Esophagus muscularis mucosa (tissue), 4 donors: ENCODE measurements at regions not wholly inside any gene's neighbourhood (a gene's known extent, or its start where the extent isn't known, plus 50 kb on each side); places are given as distances from the start of the nearest gene placed in this dataset.

Experiments used
- DNase-seq: peaks from one replicate; pipeline ENCODE4 v3.0.0-alpha.2; 2017; ENCODE audit errors: extremely low spot score
- H3K27ac ChIP-seq, 4 donors: fragments of 200-600 bp; sonication (generic); replicated peaks in 1 of 4; 1 replicate in 3 of 4; 2 replicates in 1 of 4; pipeline ENCODE4 v1.5.1; 2016 to 2019; ENCODE audit warnings: mild to moderate bottlenecking in 1 of 4
- H3K27me3 ChIP-seq, 4 donors: fragments of 200-600 bp; sonication (generic); one replicate each; pipeline versions ENCODE4 v1.5.1 to v1.6.0; 2016 to 2019
- H3K36me3 ChIP-seq, 4 donors: fragments of 200-600 bp; sonication (generic); one replicate each; pipeline ENCODE4 v1.5.1; 2016 to 2019
- H3K4me1 ChIP-seq, 4 donors: fragments of 200-600 bp; sonication (generic); one replicate each; pipeline ENCODE4 v1.5.1; 2016 to 2019
- H3K4me3 ChIP-seq, 4 donors: fragments of 200-600 bp; sonication (generic); 1 replicate in 2 of 4; 2 replicates in 2 of 4; pipeline ENCODE4 v1.5.1; 2016 to 2019; ENCODE audit warnings: mild to moderate bottlenecking in 4 of 4, moderate library complexity in 1 of 4
- H3K9me3 ChIP-seq, 4 donors: fragments of 200-600 bp; sonication (generic); 1 replicate in 3 of 4; 2 replicates in 1 of 4; pipeline ENCODE4 v1.5.1; 2016 to 2019
- EP300 ChIP-seq: sonication (generic); formaldehyde crosslinking; IDR thresholded peaks from one replicate; pipeline ENCODE4 v1.6.1; 2017; ENCODE audit warnings: antibody characterized with exemption
- POLR2A ChIP-seq: fragments of 450-650 bp; IDR thresholded peaks from one replicate; pipeline ENCODE4 v1.6.1; 2017; ENCODE audit warnings: antibody characterized with exemption, moderate library complexity, mild to moderate bottlenecking, low read depth
- POLR2AphosphoS5 ChIP-seq, 2 donors: sonication (generic); formaldehyde crosslinking; IDR thresholded peaks; one replicate each; pipeline ENCODE4 v1.6.1; 2017; ENCODE audit warnings: antibody characterized with exemption in 2 of 2
- WGBS: methylation state at CpG from one replicate; pipeline ENCODE4 v1.1.5; 2018; 5-methylcytosine and 5-hydroxymethylcytosine counted together
- intact Hi-C: fragments of 100-400 bp; cut with DNase I; formaldehyde crosslinking; loops from one replicate; pipeline ENCODE4 v1.15.1; 2023
- TF ChIP-seq, protein P1 (sequence below), 3 experiments: fragments of 200-600 bp in 2 of 3; fragments of 450-650 bp in 1 of 3; sonication (generic) in 2 of 3; IDR thresholded peaks; one replicate each; pipeline ENCODE4 v1.5.1; 2017 to 2019; ENCODE audit warnings: antibody characterized with exemption in 3 of 3, mild to moderate bottlenecking in 2 of 3, moderate library complexity in 1 of 3

DNA sequence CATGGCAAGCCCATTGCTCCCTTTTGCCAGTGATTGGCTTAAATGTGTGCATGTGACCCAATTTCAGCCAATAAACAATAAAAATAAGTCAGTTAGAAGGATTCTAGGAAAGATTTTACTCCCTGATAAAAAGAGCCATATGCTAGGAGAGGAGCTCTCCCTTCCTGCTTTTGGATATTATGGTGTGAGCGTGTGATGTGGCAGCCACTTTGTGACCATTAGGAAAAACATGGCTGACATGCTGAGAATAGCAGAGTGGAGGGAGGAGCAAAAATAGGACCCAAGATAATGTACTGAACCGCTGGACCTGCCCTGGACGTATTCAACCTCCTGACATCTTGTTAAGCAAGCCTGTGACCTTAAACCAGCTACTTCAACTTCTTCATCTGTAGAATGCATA lies 160.6 kb upstream of the MLN start:
- H3K27ac ChIP-seq: no peak overlapping the region
- peaks cover 0 to 21% (median 5%) of the 10 kb centered on the region in 4 donors for H3K9me3 ChIP-seq
- 91% methylated on average over 3 of the region's 3 CpGs for WGBS
- intact Hi-C loops: no loop called here
- no peaks in the 10 kb centered on the region for H3K36me3 ChIP-seq
- no peak overlapping the region for H3K4me3 ChIP-seq
- H3K4me1 ChIP-seq: no peaks in the 10 kb centered on the region
- no peak for TF ChIP-seq POLR2A
- TF ChIP-seq, protein P1, sequence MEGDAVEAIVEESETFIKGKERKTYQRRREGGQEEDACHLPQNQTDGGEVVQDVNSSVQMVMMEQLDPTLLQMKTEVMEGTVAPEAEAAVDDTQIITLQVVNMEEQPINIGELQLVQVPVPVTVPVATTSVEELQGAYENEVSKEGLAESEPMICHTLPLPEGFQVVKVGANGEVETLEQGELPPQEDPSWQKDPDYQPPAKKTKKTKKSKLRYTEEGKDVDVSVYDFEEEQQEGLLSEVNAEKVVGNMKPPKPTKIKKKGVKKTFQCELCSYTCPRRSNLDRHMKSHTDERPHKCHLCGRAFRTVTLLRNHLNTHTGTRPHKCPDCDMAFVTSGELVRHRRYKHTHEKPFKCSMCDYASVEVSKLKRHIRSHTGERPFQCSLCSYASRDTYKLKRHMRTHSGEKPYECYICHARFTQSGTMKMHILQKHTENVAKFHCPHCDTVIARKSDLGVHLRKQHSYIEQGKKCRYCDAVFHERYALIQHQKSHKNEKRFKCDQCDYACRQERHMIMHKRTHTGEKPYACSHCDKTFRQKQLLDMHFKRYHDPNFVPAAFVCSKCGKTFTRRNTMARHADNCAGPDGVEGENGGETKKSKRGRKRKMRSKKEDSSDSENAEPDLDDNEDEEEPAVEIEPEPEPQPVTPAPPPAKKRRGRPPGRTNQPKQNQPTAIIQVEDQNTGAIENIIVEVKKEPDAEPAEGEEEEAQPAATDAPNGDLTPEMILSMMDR (IDR thresholded peaks at IDR 0.05): no peak
- TF ChIP-seq EP300: no peak
- no peak for TF ChIP-seq POLR2AphosphoS5 (IDR thresholded peaks at IDR 0.05)
- DNase-seq: no peak
- H3K27me3 ChIP-seq: peaks cover 0 to 70% (median 0%) of the 10 kb centered on the region in 4 donors

DNA sequence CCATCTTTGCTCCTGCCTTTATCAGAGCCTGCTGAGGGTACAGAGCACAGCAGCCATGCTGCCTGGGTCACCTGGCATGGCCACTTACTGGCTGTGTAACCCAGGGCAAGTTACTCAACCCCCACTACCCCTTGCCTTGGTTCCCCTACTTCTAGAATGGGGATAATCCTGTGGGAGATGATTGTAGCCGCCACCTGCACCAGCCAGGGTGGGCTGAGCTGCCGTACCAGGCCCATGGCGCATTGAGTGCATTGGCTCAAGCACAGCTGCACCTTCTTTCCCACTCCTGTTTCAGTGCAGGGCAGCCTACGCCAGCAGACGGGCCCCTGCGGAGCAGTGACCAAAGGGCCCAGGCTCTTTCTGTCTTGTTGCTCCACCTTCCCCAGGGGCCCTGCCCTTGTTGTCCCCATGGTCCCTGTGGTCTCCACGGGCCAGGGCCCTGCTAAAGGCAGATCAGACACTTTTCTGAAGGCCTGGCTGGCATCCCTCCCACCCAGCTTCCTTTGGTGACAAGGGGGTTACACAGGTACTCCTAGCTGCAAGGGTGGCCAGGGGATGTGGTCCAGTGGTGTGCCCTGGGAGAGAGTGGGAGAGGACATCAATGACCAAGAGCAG lies 159.4 kb upstream of the MLN start:
- Histone ChIP-seq H3K9me3 (peaks cover 0 to 21% (median 5%) of the 10 kb centered on the region in 4 donors), H3K4me3 (no peak overlapping the region), H3K27me3 (peaks cover 0 to 79% (median 0%) of the 10 kb centered on the region in 4 donors), H3K27ac (no peak overlapping the region), H3K36me3 (no peaks in the 10 kb centered on the region), H3K4me1 (no peaks in the 10 kb centered on the region)
- TF ChIP-seq POLR2A (no peak), EP300 (no peak), POLR2AphosphoS5 (IDR thresholded peaks at IDR 0.05) (no peak)
- TF ChIP-seq, protein P1 (IDR thresholded peaks at IDR 0.05): no peak
- 94% methylated on average over 6 of the region's 7 CpGs for WGBS
- no peak for DNase-seq
- intact Hi-C loops: no loop called here

DNA sequence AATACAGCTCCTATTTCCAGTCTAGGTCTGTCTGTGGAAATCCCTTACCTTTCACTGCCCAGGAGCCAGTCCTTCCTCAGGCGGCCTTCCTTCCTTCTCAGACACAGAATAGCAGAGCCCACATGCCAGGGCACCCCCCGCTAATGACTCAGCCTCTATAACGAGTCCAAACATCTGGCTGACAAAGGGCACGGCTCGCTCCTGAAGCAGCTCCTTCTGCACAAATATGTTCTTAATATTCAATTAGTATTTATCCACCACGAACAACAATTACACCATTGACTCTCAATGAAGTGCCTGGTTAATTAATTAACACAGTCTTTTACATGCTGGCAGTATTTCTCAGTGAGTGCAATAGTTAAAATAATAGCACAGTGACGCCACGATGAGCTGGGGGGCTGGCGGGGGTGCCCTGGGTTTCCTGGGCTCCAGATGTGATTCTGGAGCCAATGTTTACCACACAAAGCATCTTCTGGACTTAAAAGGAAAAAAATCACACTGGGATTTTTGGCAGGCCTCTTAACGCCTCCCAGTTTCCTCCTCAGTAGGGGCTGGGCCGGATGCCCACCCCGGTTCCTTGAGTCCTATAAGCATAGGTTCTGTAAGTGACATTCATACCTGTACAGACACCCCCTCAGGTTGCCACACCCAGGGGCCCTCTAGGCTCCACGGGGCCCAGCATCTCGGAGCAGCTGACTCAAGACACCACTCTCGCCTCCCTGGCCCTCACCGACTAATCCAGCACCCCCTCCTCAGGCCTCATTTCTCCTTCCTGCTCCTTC lies 158.6 kb upstream of the MLN start:
- H3K9me3 ChIP-seq: peaks cover 0 to 21% (median 5%) of the 10 kb centered on the region in 4 donors
- H3K36me3 ChIP-seq: no peaks in the 10 kb centered on the region
- 73% methylated on average over 16 of the region's 16 CpGs for WGBS
- TF ChIP-seq, protein P1 (IDR thresholded peaks at IDR 0.05): no peak
- no peak for TF ChIP-seq POLR2A
- no peak for TF ChIP-seq POLR2AphosphoS5 (IDR thresholded peaks at IDR 0.05)
- TF ChIP-seq EP300: no peak
- intact Hi-C loops: no loop called here
- no peak overlapping the region for H3K4me3 ChIP-seq
- DNase-seq: no peak
- no peak overlapping the region for H3K27ac ChIP-seq
- no peaks in the 10 kb centered on the region for H3K4me1 ChIP-seq
- H3K27me3 ChIP-seq: peaks cover 0 to 74% (median 0%) of the 10 kb centered on the region in 4 donors

GRCh38 chr6:33961691-33962090 lies 157.9 kb upstream of the MLN start:
- Histone ChIP-seq H3K4me3 (no peak overlapping the region), H3K27ac (no peak overlapping the region), H3K36me3 (no peaks in the 10 kb centered on the region), H3K4me1 (no peaks in the 10 kb centered on the region), H3K9me3 (peaks cover 0 to 21% (median 5%) of the 10 kb centered on the region in 4 donors), H3K27me3 (peaks cover 0 to 68% (median 0%) of the 10 kb centered on the region in 4 donors)
- intact Hi-C loops: no loop called here
- TF ChIP-seq POLR2A (no peak), POLR2AphosphoS5 (IDR thresholded peaks at IDR 0.05) (no peak), EP300 (no peak)
- TF ChIP-seq, protein P1 (IDR thresholded peaks at IDR 0.05): no peak
- DNase-seq: no peak
- WGBS: 86% methylated on average over 5 of the region's 6 CpGs
